Smooth muscle cell (in vitro differentiated cells): ENCODE measurements at regions not wholly inside any gene's neighbourhood (a gene's known extent, or its start where the extent isn't known, plus 50 kb on each side); places are given as distances from the start of the nearest gene placed in this dataset.

ENCODE experiments used
- DNase-seq: peaks from one replicate; lab custom pipeline; 2025; ENCODE audit not compliant: unreplicated experiment; lab: John Stamatoyannopoulos, UW
- H2AFZ ChIP-seq: fragments of 200-600 bp; sonication (generic); 2 replicates; pipeline ENCODE4 v1.6.0; 2016; ENCODE audit warnings: antibody characterized with exemption, low read depth, mild to moderate bottlenecking
- H3F3A ChIP-seq: fragments of 200-600 bp; sonication (generic); 2 replicates; pipeline ENCODE4 v1.6.0; 2017; ENCODE audit warnings: antibody characterized with exemption, low read depth
- H3K27ac ChIP-seq: fragments of 200-600 bp; sonication (generic); 2 replicates; pipeline ENCODE4 v1.5.1; 2016; ENCODE audit warnings: low read depth, mild to moderate bottlenecking
- H3K27me3 ChIP-seq: fragments of 200-600 bp; sonication (generic); 2 replicates; pipeline ENCODE4 v1.6.1; 2016; ENCODE audit warnings: low read depth, mild to moderate bottlenecking
- H3K36me3 ChIP-seq: fragments of 200-600 bp; sonication (generic); 2 replicates; pipeline ENCODE4 v1.5.1; 2016; ENCODE audit warnings: low read depth
- H3K4me1 ChIP-seq: fragments of 200-600 bp; sonication (generic); 2 replicates; pipeline ENCODE4 v1.5.1; 2016; ENCODE audit warnings: low read depth
- H3K4me2 ChIP-seq: fragments of 200-600 bp; sonication (generic); 2 replicates; pipeline ENCODE4 v1.6.0; 2016; ENCODE audit warnings: mild to moderate bottlenecking
- H3K4me3 ChIP-seq: fragments of 200-600 bp; sonication (generic); 2 replicates; pipeline ENCODE4 v1.5.1; 2016; ENCODE audit warnings: mild to moderate bottlenecking
- H3K79me2 ChIP-seq: fragments of 200-600 bp; sonication (generic); 2 replicates; pipeline ENCODE4 v1.6.0; 2016; ENCODE audit warnings: low read depth, mild to moderate bottlenecking
- H3K9ac ChIP-seq: fragments of 200-600 bp; sonication (generic); 2 replicates; pipeline ENCODE4 v1.6.0; 2016; ENCODE audit warnings: low read depth
- H3K9me3 ChIP-seq: fragments of 200-600 bp; sonication (generic); replicated peaks from 2 replicates; pipeline ENCODE4 v1.5.1; 2016; ENCODE audit warnings: low read depth
- H4K20me1 ChIP-seq: fragments of 200-600 bp; sonication (generic); 2 replicates; pipeline ENCODE4 v1.6.0; 2016; ENCODE audit warnings: low read depth
- CTCF ChIP-seq: fragments of 200-600 bp; sonication (generic); IDR thresholded peaks from 2 replicates; pipeline ENCODE4 v1.5.1; 2017; ENCODE audit warnings: borderline replicate concordance, mild to moderate bottlenecking, antibody characterized with exemption; ENCODE audit not compliant: insufficient read depth, poor library complexity, severe bottlenecking
- WGBS: methylation state at CpG from one replicate; pipeline ENCODE4 v1.1.7; 2016; ENCODE audit warnings: low lambda C conversion rate; 5-methylcytosine and 5-hydroxymethylcytosine counted together

GRCh38 chr13:80841414-80841813 lies 500.5 kb upstream of the SPRY2 start:
- no peak overlapping the region for H3K4me2 ChIP-seq
- DNase-seq: no peak
- H3K9ac ChIP-seq: no peak overlapping the region
- no peaks in the 10 kb centered on the region for H3K79me2 ChIP-seq
- H3K4me1 ChIP-seq: peaks cover 12% of the 10 kb centered on the region
- WGBS: 73% methylated on average over 1 of the region's 1 CpG
- no peaks in the 10 kb centered on the region for H3F3A ChIP-seq
- no peaks in the 10 kb centered on the region for H3K9me3 ChIP-seq
- H2AFZ ChIP-seq: no peak overlapping the region
- no peak overlapping the region for H3K4me3 ChIP-seq
- no peak for TF ChIP-seq CTCF
- H3K36me3 ChIP-seq: no peaks in the 10 kb centered on the region
- H3K27me3 ChIP-seq: no peaks in the 10 kb centered on the region
- no peak overlapping the region for H3K27ac ChIP-seq
- H4K20me1 ChIP-seq: no peaks in the 10 kb centered on the region

DNA sequence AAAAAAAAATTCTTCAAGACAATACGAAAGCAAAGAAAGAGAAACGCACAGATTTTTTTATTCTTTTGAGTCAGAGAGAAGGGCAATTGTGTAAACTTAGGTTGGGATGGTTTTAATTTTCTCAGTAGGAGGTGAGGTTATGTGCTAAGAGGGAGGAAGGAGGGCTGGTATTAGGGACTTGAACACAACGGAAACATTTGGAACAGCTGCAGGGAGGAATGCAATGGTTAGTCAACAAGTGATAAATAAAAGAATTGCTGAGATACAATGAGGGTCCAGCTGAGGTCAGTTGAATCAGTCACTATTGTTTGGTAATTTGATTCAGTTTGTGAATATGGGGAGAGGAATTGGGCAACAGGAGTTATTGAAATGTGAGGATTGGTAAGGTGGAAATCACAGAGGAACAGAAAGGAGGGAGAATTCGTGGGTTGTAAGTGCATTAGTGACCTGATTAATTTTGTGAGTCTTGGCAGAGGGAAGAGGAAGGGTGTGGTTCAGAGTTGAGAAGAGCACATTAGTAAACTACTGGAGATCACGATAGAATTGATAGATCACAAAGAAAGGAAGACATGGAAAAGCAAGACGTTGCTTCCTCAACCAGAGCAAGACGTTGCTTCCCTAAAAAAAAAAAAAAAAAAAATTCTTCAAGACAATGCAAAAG lies 499.5 kb upstream of the SPRY2 start:
- WGBS: 83% methylated on average over 7 of the region's 7 CpGs
- TF ChIP-seq CTCF: no peak
- peaks cover 12% of the 10 kb centered on the region for H3K4me1 ChIP-seq

DNA sequence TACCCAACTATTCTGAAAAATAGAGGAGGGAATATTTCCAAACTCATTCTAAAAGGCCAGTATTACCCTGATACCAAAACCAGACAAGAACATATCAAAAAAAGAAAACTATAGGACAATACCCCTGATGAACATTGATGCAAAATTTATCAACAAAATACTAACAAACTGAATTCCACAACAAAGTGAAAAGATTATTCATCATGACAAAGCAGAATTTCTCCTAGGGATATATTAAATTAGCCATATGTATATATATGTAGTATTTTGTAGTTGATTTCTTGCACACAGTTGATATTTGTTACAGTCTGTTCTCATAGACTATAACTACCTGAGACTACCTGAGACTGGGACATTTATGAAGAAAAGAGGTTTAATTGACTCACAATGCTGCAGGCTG lies 495.0 kb upstream of the SPRY2 start:
- Histone ChIP-seq H3K36me3 (no peaks in the 10 kb centered on the region), H3K4me2 (no peak overlapping the region), H3K79me2 (no peaks in the 10 kb centered on the region)

More for the DNA sequence above, 499.5 kb upstream of the SPRY2 start:
- Histone ChIP-seq H3F3A (no peaks in the 10 kb centered on the region), H3K9ac (no peak overlapping the region), H3K4me3 (no peak overlapping the region), H2AFZ (no peak overlapping the region), H3K36me3 (no peaks in the 10 kb centered on the region), H3K79me2 (no peaks in the 10 kb centered on the region), H3K4me2 (no peak overlapping the region), H3K27me3 (no peaks in the 10 kb centered on the region), H3K27ac (no peak overlapping the region), H4K20me1 (no peaks in the 10 kb centered on the region), H3K9me3 (no peaks in the 10 kb centered on the region)
- no peak for DNase-seq

More for the DNA sequence above, 495.0 kb upstream of the SPRY2 start:
- no peak for TF ChIP-seq CTCF
- Histone ChIP-seq H3K9ac (no peak overlapping the region), H3K27ac (no peak overlapping the region), H4K20me1 (no peaks in the 10 kb centered on the region), H3F3A (no peaks in the 10 kb centered on the region), H3K4me3 (no peak overlapping the region), H3K27me3 (no peaks in the 10 kb centered on the region), H3K4me1 (peaks cover 3% of the 10 kb centered on the region), H2AFZ (no peak overlapping the region), H3K9me3 (no peaks in the 10 kb centered on the region)
- no peak for DNase-seq
